Smooth muscle cell (in vitro differentiated cells): ENCODE measurements at regions not wholly inside any gene's neighbourhood (a gene's known extent, or its start where the extent isn't known, plus 50 kb on each side); places are given as distances from the start of the nearest gene placed in this dataset.

Experiments
- DNase-seq: peaks from one replicate; lab custom pipeline; 2025; ENCODE audit not compliant: unreplicated experiment; lab: John Stamatoyannopoulos, UW
- H2AFZ ChIP-seq: fragments of 200-600 bp; sonication (generic); 2 replicates; pipeline ENCODE4 v1.6.0; 2016; ENCODE audit warnings: antibody characterized with exemption, low read depth, mild to moderate bottlenecking
- H3F3A ChIP-seq: fragments of 200-600 bp; sonication (generic); 2 replicates; pipeline ENCODE4 v1.6.0; 2017; ENCODE audit warnings: antibody characterized with exemption, low read depth
- H3K27ac ChIP-seq: fragments of 200-600 bp; sonication (generic); 2 replicates; pipeline ENCODE4 v1.5.1; 2016; ENCODE audit warnings: low read depth, mild to moderate bottlenecking
- H3K27me3 ChIP-seq: fragments of 200-600 bp; sonication (generic); 2 replicates; pipeline ENCODE4 v1.6.1; 2016; ENCODE audit warnings: low read depth, mild to moderate bottlenecking
- H3K36me3 ChIP-seq: fragments of 200-600 bp; sonication (generic); 2 replicates; pipeline ENCODE4 v1.5.1; 2016; ENCODE audit warnings: low read depth
- H3K4me1 ChIP-seq: fragments of 200-600 bp; sonication (generic); 2 replicates; pipeline ENCODE4 v1.5.1; 2016; ENCODE audit warnings: low read depth
- H3K4me2 ChIP-seq: fragments of 200-600 bp; sonication (generic); 2 replicates; pipeline ENCODE4 v1.6.0; 2016; ENCODE audit warnings: mild to moderate bottlenecking
- H3K4me3 ChIP-seq: fragments of 200-600 bp; sonication (generic); 2 replicates; pipeline ENCODE4 v1.5.1; 2016; ENCODE audit warnings: mild to moderate bottlenecking
- H3K79me2 ChIP-seq: fragments of 200-600 bp; sonication (generic); 2 replicates; pipeline ENCODE4 v1.6.0; 2016; ENCODE audit warnings: low read depth, mild to moderate bottlenecking
- H3K9ac ChIP-seq: fragments of 200-600 bp; sonication (generic); 2 replicates; pipeline ENCODE4 v1.6.0; 2016; ENCODE audit warnings: low read depth
- H3K9me3 ChIP-seq: fragments of 200-600 bp; sonication (generic); replicated peaks from 2 replicates; pipeline ENCODE4 v1.5.1; 2016; ENCODE audit warnings: low read depth
- H4K20me1 ChIP-seq: fragments of 200-600 bp; sonication (generic); 2 replicates; pipeline ENCODE4 v1.6.0; 2016; ENCODE audit warnings: low read depth
- CTCF ChIP-seq: fragments of 200-600 bp; sonication (generic); IDR thresholded peaks from 2 replicates; pipeline ENCODE4 v1.5.1; 2017; ENCODE audit warnings: borderline replicate concordance, mild to moderate bottlenecking, antibody characterized with exemption; ENCODE audit not compliant: insufficient read depth, poor library complexity, severe bottlenecking
- WGBS: methylation state at CpG from one replicate; pipeline ENCODE4 v1.1.7; 2016; ENCODE audit warnings: low lambda C conversion rate; 5-methylcytosine and 5-hydroxymethylcytosine counted together

GRCh38 chr13:64869539-64869938, 2360.6 kb downstream of the PCDH9 start:
- Histone ChIP-seq H3K4me1 (no peaks in the 10 kb centered on the region), H4K20me1 (no peaks in the 10 kb centered on the region), H3K4me3 (no peak overlapping the region), H2AFZ (no peak overlapping the region), H3F3A (no peaks in the 10 kb centered on the region), H3K9ac (no peak overlapping the region), H3K79me2 (no peaks in the 10 kb centered on the region), H3K36me3 (peaks cover 6% of the 10 kb centered on the region), H3K9me3 (no peaks in the 10 kb centered on the region), H3K27me3 (no peaks in the 10 kb centered on the region), H3K4me2 (no peak overlapping the region), H3K27ac (no peak overlapping the region)
- WGBS = 84% methylated on average over 3 of the region's 3 CpGs
- no peak for DNase-seq
- no peak for TF ChIP-seq CTCF

GRCh38 chr13:64867856-64868255, 2362.3 kb downstream of the PCDH9 start:
- H3K9me3 ChIP-seq = no peaks in the 10 kb centered on the region
- no peak for DNase-seq
- no peak overlapping the region for H3K9ac ChIP-seq
- H4K20me1 ChIP-seq = no peaks in the 10 kb centered on the region
- no peaks in the 10 kb centered on the region for H3K4me1 ChIP-seq
- no peak for TF ChIP-seq CTCF
- no peaks in the 10 kb centered on the region for H3K79me2 ChIP-seq
- no peak overlapping the region for H3K4me2 ChIP-seq
- no peak overlapping the region for H2AFZ ChIP-seq
- H3K36me3 ChIP-seq = peaks cover 6% of the 10 kb centered on the region
- WGBS = 94% methylated on average over 2 of the region's 2 CpGs
- no peaks in the 10 kb centered on the region for H3F3A ChIP-seq
- H3K27me3 ChIP-seq = no peaks in the 10 kb centered on the region
- H3K4me3 ChIP-seq = no peak overlapping the region
- H3K27ac ChIP-seq = no peak overlapping the region

- H3F3A ChIP-seq = no peaks in the 10 kb centered on the region
- H3K27ac ChIP-seq = no peak overlapping the region
- no peaks in the 10 kb centered on the region for H3K9me3 ChIP-seq
- H4K20me1 ChIP-seq = no peaks in the 10 kb centered on the region
- no peak overlapping the region for H3K4me3 ChIP-seq
- no peaks in the 10 kb centered on the region for H3K4me1 ChIP-seq
- TF ChIP-seq CTCF = no peak
- H2AFZ ChIP-seq = no peak overlapping the region
- H3K4me2 ChIP-seq = no peak overlapping the region
- H3K9ac ChIP-seq = no peak overlapping the region
- H3K79me2 ChIP-seq = no peaks in the 10 kb centered on the region
- no peak for DNase-seq
- H3K36me3 ChIP-seq = peaks cover 6% of the 10 kb centered on the region
- no peaks in the 10 kb centered on the region for H3K27me3 ChIP-seq
Observed at GRCh38 chr13:64866331-64866730, 2363.8 kb downstream of the PCDH9 start.

- Histone ChIP-seq H3K4me3 (no peak overlapping the region), H3K79me2 (no peaks in the 10 kb centered on the region), H3K36me3 (no peaks in the 10 kb centered on the region), H3K9ac (no peak overlapping the region), H3K27ac (peak overlapping the region; percentile 9), H3K4me2 (no peak overlapping the region), H4K20me1 (no peaks in the 10 kb centered on the region), H2AFZ (no peak overlapping the region), H3F3A (no peaks in the 10 kb centered on the region), H3K4me1 (no peaks in the 10 kb centered on the region), H3K9me3 (no peaks in the 10 kb centered on the region), H3K27me3 (no peaks in the 10 kb centered on the region)
- DNase-seq = no peak
- no peak for TF ChIP-seq CTCF
Observed at GRCh38 chr13:64855506-64855905, 2374.6 kb downstream of the PCDH9 start.
